ENCODE measurements at regions not wholly inside any gene's neighbourhood (a gene's known extent, or its start where the extent isn't known, plus 50 kb on each side); places are given as distances from the start of the nearest gene placed in this dataset.

DNA sequence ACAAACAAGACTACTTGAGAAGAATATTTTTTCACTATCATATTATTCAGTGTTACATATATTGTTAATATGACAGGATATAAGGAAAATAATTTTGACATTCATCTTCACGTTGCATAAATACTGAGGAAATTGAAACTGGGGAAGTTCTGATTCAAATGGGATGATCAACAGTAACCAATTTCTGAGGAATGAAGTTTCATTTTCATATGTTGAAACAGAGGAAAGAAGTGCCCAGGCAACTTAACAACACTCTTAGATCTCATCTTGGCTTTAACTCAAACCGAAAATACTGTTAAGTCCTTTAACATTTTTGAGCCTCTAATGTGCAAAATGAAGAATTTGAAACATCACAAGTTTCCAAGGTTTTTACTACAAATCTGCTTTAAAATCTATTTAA lies 612.2 kb upstream of the VRK2 start:
- TF ChIP-seq EZH2 (IDR thresholded peaks at IDR 0.05; ENCODE audit: insufficient read depth, poor library complexity, severe bottlenecking) (no peak), EZH2phosphoT487 (IDR thresholded peaks at IDR 0.05; ENCODE audit: insufficient read depth, low read depth) (no peak)

Data from GM23248 (cell line).